Epidermal melanocyte (primary cell): ENCODE measurements at regions not wholly inside any gene's neighbourhood (a gene's known extent, or its start where the extent isn't known, plus 50 kb on each side); places are given as distances from the start of the nearest gene placed in this dataset.
"Not testable (repeated sequence)": the region's sequence is repeated elsewhere in the genome, so short reads cannot be mapped to it uniquely, and the experiment has no call there.

Source experiments
- DNase-seq: peaks from one replicate; pipeline ENCODE4 v3.0.0; 2011; ENCODE audit warnings: low spot score; ENCODE audit not compliant: insufficient read length

- no peak for DNase-seq
Observed at GRCh38 chr2:116491292-116491691, 1323.2 kb upstream of the DDX18 start.

GRCh38 chr2:116499389-116499788, 1315.1 kb upstream of the DDX18 start:
- no peak for DNase-seq

- DNase-seq, result peak; percentile 23
Observed at GRCh38 chr2:116510117-116510671, 1304.3 kb upstream of the DDX18 start.

GRCh38 chr2:116511426-116511825, 1303.1 kb upstream of the DDX18 start:
- DNase-seq, result no peak

GRCh38 chr2:116513991-116514390, 1300.5 kb upstream of the DDX18 start:
- no peak for DNase-seq

- no peak for DNase-seq
Observed at GRCh38 chr2:116517936-116518335, 1296.6 kb upstream of the DDX18 start.

- DNase-seq, result no peak
Observed at GRCh38 chr2:116537811-116538210, 1276.7 kb upstream of the DDX18 start.

GRCh38 chr2:116545286-116546068, 1269.0 kb upstream of the DDX18 start:
- no peak for DNase-seq

- DNase-seq, result not testable (repeated sequence)
Observed at GRCh38 chr2:116552738-116553419, 1261.6 kb upstream of the DDX18 start.

- no peak for DNase-seq
Observed at GRCh38 chr2:116580209-116580608, 1234.3 kb upstream of the DDX18 start.

- DNase-seq, result no peak
Observed at GRCh38 chr2:116582850-116583249, 1231.6 kb upstream of the DDX18 start.

GRCh38 chr2:116585669-116586327, 1228.7 kb upstream of the DDX18 start:
- no peak for DNase-seq

- DNase-seq, result no peak
Observed at GRCh38 chr2:116586328-116586689, 1228.2 kb upstream of the DDX18 start.
